HEK293 (cell line): ENCODE measurements at regions not wholly inside any gene's neighbourhood (a gene's known extent, or its start where the extent isn't known, plus 50 kb on each side); places are given as distances from the start of the nearest gene placed in this dataset.

Source experiments
- CTCF ChIA-PET: fragments of 350-600 bp; formaldehyde crosslinking; extraction: SDS; loops from one replicate; lab custom pipeline; 2021; ENCODE audit warnings: antibody characterized with exemption; lab: Yijun Ruan, JAX
- POLR2A ChIA-PET: fragments of 300-600 bp; formaldehyde crosslinking; extraction: SDS; loops from one replicate; lab custom pipeline; 2020; ENCODE audit warnings: antibody characterized with exemption, inconsistent platforms; lab: Yijun Ruan, JAX
- H3K27ac ChIP-seq: fragments of 200-500 bp; sonication (Bioruptor generic); 2 replicates; pipeline ENCODE4 v1.5.1; 2014; ENCODE audit warnings: low read depth, low read length, control low read depth, inconsistent platforms; ENCODE audit errors: extremely low read depth
- H3K36me3 ChIP-seq, 2 experiments: fragments of 200-500 bp in 1 of 2; sonication (Bioruptor generic) in 1 of 2; 1 replicate in 1 of 2; 2 replicates in 1 of 2; pipeline ENCODE4 v1.5.1; 2014 to 2017; ENCODE audit warnings: inconsistent platforms in 2 of 2, low read length in 2 of 2; ENCODE audit not compliant: control insufficient read depth in 2 of 2, insufficient read depth in 1 of 2
- H3K4me1 ChIP-seq: fragments of 200-500 bp; sonication (Bioruptor generic); 2 replicates; pipeline ENCODE4 v1.5.1; 2014; ENCODE audit warnings: mild to moderate bottlenecking, low read length, inconsistent platforms; ENCODE audit not compliant: control insufficient read depth, insufficient read depth
- H3K4me3 ChIP-seq: 2 replicates; pipeline ENCODE4 v1.5.1; 2011; ENCODE audit warnings: low read depth, mild to moderate bottlenecking, control low read depth, low read length, moderate library complexity
- H3K9me3 ChIP-seq: fragments of 200-500 bp; sonication (Bioruptor generic); 2 replicates; pipeline ENCODE4 v1.5.1; 2014; ENCODE audit warnings: low read depth, low read length, inconsistent platforms; ENCODE audit not compliant: control insufficient read depth, insufficient read depth
- GLIS1 ChIP-seq: fragments of 450-650 bp; formaldehyde crosslinking; IDR thresholded peaks from 2 replicates; pipeline ENCODE4 v1.5.1; 2016; ENCODE audit warnings: missing biosample characterization, missing genetic modification characterization
- HOXA7 ChIP-seq: sonication (generic); formaldehyde crosslinking; IDR thresholded peaks from 2 replicates; pipeline ENCODE4 v1.8.1; 2022; ENCODE audit warnings: missing genetic modification reagents, borderline replicate concordance
- KLF17 ChIP-seq: fragments of 450-650 bp; formaldehyde crosslinking; IDR thresholded peaks from 2 replicates; pipeline ENCODE4 v1.5.1; 2016; ENCODE audit warnings: missing biosample characterization, missing genetic modification characterization
- PBX3 ChIP-seq: sonication (generic); formaldehyde crosslinking; IDR thresholded peaks from 2 replicates; pipeline ENCODE4 v1.8.1; 2022; ENCODE audit warnings: mild to moderate bottlenecking, moderate library complexity, missing genetic modification reagents
- PRDM1 ChIP-seq: fragments of 450-650 bp; formaldehyde crosslinking; IDR thresholded peaks from 2 replicates; pipeline ENCODE4; 2016; ENCODE audit warnings: missing biosample characterization, missing genetic modification characterization
- SALL2 ChIP-seq: fragments of 450-650 bp; formaldehyde crosslinking; IDR thresholded peaks from 2 replicates; pipeline ENCODE4 v1.5.0; 2017; ENCODE audit warnings: missing biosample characterization, mild to moderate bottlenecking, missing genetic modification characterization, borderline replicate concordance
- ZBTB8A ChIP-seq: fragments of 450-650 bp; formaldehyde crosslinking; IDR thresholded peaks from 2 replicates; pipeline ENCODE4 v1.5.1; 2016; ENCODE audit warnings: missing biosample characterization, missing genetic modification characterization
- ZFP37 ChIP-seq: fragments of 450-650 bp; formaldehyde crosslinking; IDR thresholded peaks from 2 replicates; pipeline ENCODE4 v1.5.1; 2016; ENCODE audit warnings: missing biosample characterization, missing genetic modification characterization
- ZNF112 ChIP-seq: fragments of 450-650 bp; formaldehyde crosslinking; IDR thresholded peaks from 2 replicates; pipeline ENCODE4 v1.5.0; 2017; ENCODE audit warnings: missing biosample characterization, missing genetic modification characterization
- ZNF140 ChIP-seq: fragments of 450-650 bp; formaldehyde crosslinking; IDR thresholded peaks from 2 replicates; pipeline ENCODE4 v1.5.1; 2016; ENCODE audit warnings: missing biosample characterization, missing genetic modification characterization
- ZNF175 ChIP-seq: fragments of 450-650 bp; formaldehyde crosslinking; IDR thresholded peaks from 2 replicates; pipeline ENCODE4 v1.5.1; 2016; ENCODE audit warnings: missing biosample characterization, missing genetic modification characterization
- ZNF214 ChIP-seq: fragments of 450-650 bp; formaldehyde crosslinking; IDR thresholded peaks from 2 replicates; pipeline ENCODE4 v1.5.1; 2017; ENCODE audit warnings: missing biosample characterization, mild to moderate bottlenecking, missing genetic modification characterization, borderline replicate concordance
- ZNF24 ChIP-seq: fragments of 450-650 bp; formaldehyde crosslinking; IDR thresholded peaks from 2 replicates; pipeline ENCODE4 v1.5.1; 2016; ENCODE audit warnings: missing biosample characterization, missing genetic modification characterization
- ZNF391 ChIP-seq: fragments of 450-650 bp; formaldehyde crosslinking; IDR thresholded peaks from 2 replicates; pipeline ENCODE4 v1.5.1; 2016; ENCODE audit warnings: low read depth, missing biosample characterization, missing genetic modification characterization, borderline replicate concordance
- ZNF416 ChIP-seq: fragments of 450-650 bp; formaldehyde crosslinking; IDR thresholded peaks from 2 replicates; pipeline ENCODE4 v1.5.1; 2016; ENCODE audit warnings: missing biosample characterization, missing genetic modification characterization
- ZNF501 ChIP-seq: fragments of 450-650 bp; formaldehyde crosslinking; IDR thresholded peaks from 2 replicates; pipeline ENCODE4 v1.5.1; 2016; ENCODE audit warnings: missing biosample characterization, missing genetic modification characterization
- ZNF510 ChIP-seq: fragments of 450-650 bp; formaldehyde crosslinking; IDR thresholded peaks from 2 replicates; pipeline ENCODE4 v1.5.1; 2018; ENCODE audit warnings: mild to moderate bottlenecking, missing genetic modification characterization, missing biosample characterization; ENCODE audit not compliant: insufficient replicate concordance
- ZNF529 ChIP-seq: fragments of 450-650 bp; formaldehyde crosslinking; IDR thresholded peaks from 2 replicates; pipeline ENCODE4 v1.5.1; 2017; ENCODE audit warnings: missing genetic modification characterization, missing biosample characterization; ENCODE audit not compliant: insufficient replicate concordance
- ZNF530 ChIP-seq: fragments of 450-650 bp; formaldehyde crosslinking; IDR thresholded peaks from 2 replicates; pipeline ENCODE4 v1.5.1; 2016; ENCODE audit warnings: low read depth, missing biosample characterization, missing genetic modification characterization
- ZNF560 ChIP-seq: fragments of 450-650 bp; formaldehyde crosslinking; IDR thresholded peaks from 2 replicates; pipeline ENCODE4 v1.5.1; 2017; ENCODE audit warnings: missing biosample characterization, missing genetic modification characterization, borderline replicate concordance
- ZNF596 ChIP-seq: fragments of 450-650 bp; IDR thresholded peaks from 2 replicates; pipeline ENCODE4 v1.5.0; 2018; ENCODE audit warnings: missing biosample characterization, mild to moderate bottlenecking, missing genetic modification characterization, moderate library complexity
- ZNF707 ChIP-seq: fragments of 450-650 bp; formaldehyde crosslinking; IDR thresholded peaks from 2 replicates; pipeline ENCODE4 v1.5.1; 2016; ENCODE audit warnings: missing biosample characterization, missing genetic modification characterization
- ZNF791 ChIP-seq: fragments of 450-650 bp; formaldehyde crosslinking; IDR thresholded peaks from 2 replicates; pipeline ENCODE4 v1.5.1; 2016; ENCODE audit warnings: missing biosample characterization, missing genetic modification characterization
- ZNF837 ChIP-seq: fragments of 450-650 bp; formaldehyde crosslinking; IDR thresholded peaks from 2 replicates; pipeline ENCODE4 v1.5.1; 2016; ENCODE audit warnings: missing biosample characterization, missing genetic modification characterization

GRCh38 chr13:53204598-53204997 is 176.0 kb downstream of the OLFM4 start:
- ChIA-PET POLR2A (no interaction called here), CTCF (interaction anchor here (0.6 to 1.0 kb wide), 2 partner anchors 10 to 46 kb away, joined by 3 read pairs; no protein-coding TSS in a partner anchor)
- TF ChIP-seq ZFP37 (tag by site-specific recombination) = no peak
- H3K9me3 ChIP-seq = no peaks in the 10 kb centered on the region
- H3K36me3 ChIP-seq = no peaks in the 10 kb centered on the region
- no peak overlapping the region for H3K27ac ChIP-seq
- H3K4me1 ChIP-seq = no peaks in the 10 kb centered on the region
- H3K4me3 ChIP-seq = no peak overlapping the region

GRCh38 chr13:53206455-53206854 is 177.8 kb downstream of the OLFM4 start:
- Histone ChIP-seq H3K4me1 (no peaks in the 10 kb centered on the region), H3K9me3 (no peaks in the 10 kb centered on the region), H3K36me3 (no peaks in the 10 kb centered on the region), H3K27ac (no peak overlapping the region), H3K4me3 (no peak overlapping the region)
- POLR2A ChIA-PET = no interaction called here
- CTCF ChIA-PET = interaction anchor here (0.6 to 1.1 kb wide), 4 partner anchors 20 to 576 kb away, joined by 3 read pairs; no protein-coding TSS in a partner anchor
- TF ChIP-seq ZNF140 = no peak
- TF ChIP-seq ZNF529 (tag by site-specific recombination) = no peak
- TF ChIP-seq ZNF391 (tag by site-specific recombination) = no peak
- no peak for TF ChIP-seq ZNF175
- no peak for TF ChIP-seq ZNF530
- TF ChIP-seq HOXA7 (CRISPR knock-in tag) = no peak
- no peak for TF ChIP-seq ZNF112
- TF ChIP-seq ZNF501 (tag by site-specific recombination) = no peak

- Histone ChIP-seq H3K4me1 (no peaks in the 10 kb centered on the region), H3K4me3 (no peak overlapping the region), H3K9me3 (no peaks in the 10 kb centered on the region), H3K36me3 (no peaks in the 10 kb centered on the region), H3K27ac (no peak overlapping the region)
- CTCF ChIA-PET = interaction anchor here (1.1 kb wide), 1 partner anchor 42 kb away, joined by 3 read pairs; no protein-coding TSS in a partner anchor
- POLR2A ChIA-PET = no interaction called here
- TF ChIP-seq GLIS1 (tag by site-specific recombination) = no peak
- peak; percentile 40; the same call in 1 of the 2 replicates for TF ChIP-seq ZNF596 (tag by site-specific recombination)
These were observed 178.9 kb downstream of the OLFM4 start for GRCh38 chr13:53207556-53207955.

- ChIA-PET POLR2A (no interaction called here), CTCF (no interaction called here)
- Histone ChIP-seq H3K4me3 (no peak overlapping the region), H3K4me1 (no peaks in the 10 kb centered on the region), H3K9me3 (no peaks in the 10 kb centered on the region), H3K36me3 (no peaks in the 10 kb centered on the region), H3K27ac (no peak overlapping the region)
- TF ChIP-seq ZNF837 = no peak
- TF ChIP-seq ZNF416 (tag by site-specific recombination) = no peak
- no peak for TF ChIP-seq ZNF707
- TF ChIP-seq KLF17 = no peak
- TF ChIP-seq PBX3 (CRISPR knock-in tag) = no peak
- TF ChIP-seq ZNF560 (tag by site-specific recombination) = no peak
- no peak for TF ChIP-seq ZNF510 (tag by site-specific recombination)
- no peak for TF ChIP-seq ZNF214 (tag by site-specific recombination)
- TF ChIP-seq ZBTB8A (tag by site-specific recombination) = no peak
- no peak for TF ChIP-seq ZNF791
- no peak for TF ChIP-seq ZNF596 (tag by site-specific recombination)
- no peak for TF ChIP-seq ZNF24
- TF ChIP-seq SALL2 (tag by site-specific recombination) = no peak
- no peak for TF ChIP-seq PRDM1 (tag by site-specific recombination)
These were observed 185.8 kb downstream of the OLFM4 start for GRCh38 chr13:53214433-53214832.
